ENCODE measurements at regions not wholly inside any gene's neighbourhood (a gene's known extent, or its start where the extent isn't known, plus 50 kb on each side); places are given as distances from the start of the nearest gene placed in this dataset.
"Not testable (repeated sequence)": the region's sequence is repeated elsewhere in the genome, so short reads cannot be mapped to it uniquely, and the experiment has no call there.

DNA sequence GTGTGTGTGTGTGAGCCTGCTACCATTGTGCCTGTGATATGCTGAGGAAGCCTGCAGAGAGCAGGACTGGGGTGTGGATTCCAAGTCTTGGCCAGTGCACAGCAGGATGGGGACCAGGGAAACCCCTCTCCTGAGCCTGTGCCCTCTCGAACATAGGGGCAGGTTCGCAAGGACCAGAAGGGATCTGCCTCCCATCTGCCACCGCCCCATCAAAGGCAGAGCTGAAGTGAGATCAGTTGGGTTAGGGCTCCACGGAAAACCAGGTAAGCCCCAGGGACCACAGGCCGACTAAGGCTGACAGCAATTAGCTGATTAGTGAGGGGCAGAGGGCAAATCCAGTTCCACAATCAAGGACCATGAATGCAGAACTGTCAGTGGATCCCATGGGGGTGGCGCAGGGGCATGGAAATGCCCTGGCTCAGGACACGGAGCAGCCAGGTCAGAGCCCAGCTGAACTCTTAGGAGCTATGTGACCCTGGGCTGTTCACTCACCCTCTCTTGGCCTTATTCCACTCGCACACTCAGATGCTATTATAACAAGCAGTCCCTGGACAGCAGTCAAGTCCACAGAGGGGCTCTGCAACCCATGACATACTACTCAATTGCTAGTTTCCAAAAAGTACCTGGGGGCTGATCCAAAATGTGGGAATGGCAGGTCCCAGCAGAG is 84.2 kb upstream of the ID2 start:
- no peak for DNase-seq

DNA sequence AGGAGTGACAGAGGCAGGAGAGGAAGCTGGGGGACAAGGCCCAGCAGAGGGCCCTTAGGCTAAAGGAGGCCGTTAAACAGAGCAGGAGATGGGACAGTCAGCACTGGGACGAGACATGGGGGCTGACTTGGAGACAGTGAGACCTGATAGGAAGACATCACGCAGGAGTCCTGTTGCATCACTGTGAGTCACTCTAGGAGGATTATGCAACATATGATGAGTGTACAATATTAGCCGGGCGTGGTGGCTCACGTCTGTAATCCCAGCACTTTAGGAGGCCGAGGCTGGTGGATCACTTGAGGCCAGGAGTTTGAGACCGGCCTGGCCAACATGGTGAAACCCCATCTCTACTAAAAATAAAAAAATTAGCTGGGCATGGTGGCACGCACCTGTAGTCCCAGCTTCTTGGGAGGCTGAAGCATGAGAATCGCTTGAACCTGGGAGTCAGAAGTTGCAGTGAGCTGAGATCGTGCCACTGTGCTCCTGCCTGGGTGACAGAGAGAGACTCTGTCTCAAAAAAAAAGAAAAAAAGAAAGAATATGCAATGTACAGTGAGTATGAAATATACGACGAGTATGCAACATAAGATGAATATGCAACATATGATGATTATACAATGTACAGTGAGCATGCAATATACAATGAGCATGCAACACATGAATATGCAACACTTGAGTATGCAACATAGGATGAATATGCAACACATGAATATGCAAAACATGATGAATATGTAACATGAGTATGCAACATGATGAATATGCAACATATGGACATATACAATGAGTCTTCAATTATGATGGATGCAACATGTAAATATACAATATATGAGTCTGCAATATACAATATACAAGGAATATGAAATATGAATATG is 83.3 kb upstream of the ID2 start:
- DNase-seq = peak in 1 of 14 donors; percentile 26

DNA sequence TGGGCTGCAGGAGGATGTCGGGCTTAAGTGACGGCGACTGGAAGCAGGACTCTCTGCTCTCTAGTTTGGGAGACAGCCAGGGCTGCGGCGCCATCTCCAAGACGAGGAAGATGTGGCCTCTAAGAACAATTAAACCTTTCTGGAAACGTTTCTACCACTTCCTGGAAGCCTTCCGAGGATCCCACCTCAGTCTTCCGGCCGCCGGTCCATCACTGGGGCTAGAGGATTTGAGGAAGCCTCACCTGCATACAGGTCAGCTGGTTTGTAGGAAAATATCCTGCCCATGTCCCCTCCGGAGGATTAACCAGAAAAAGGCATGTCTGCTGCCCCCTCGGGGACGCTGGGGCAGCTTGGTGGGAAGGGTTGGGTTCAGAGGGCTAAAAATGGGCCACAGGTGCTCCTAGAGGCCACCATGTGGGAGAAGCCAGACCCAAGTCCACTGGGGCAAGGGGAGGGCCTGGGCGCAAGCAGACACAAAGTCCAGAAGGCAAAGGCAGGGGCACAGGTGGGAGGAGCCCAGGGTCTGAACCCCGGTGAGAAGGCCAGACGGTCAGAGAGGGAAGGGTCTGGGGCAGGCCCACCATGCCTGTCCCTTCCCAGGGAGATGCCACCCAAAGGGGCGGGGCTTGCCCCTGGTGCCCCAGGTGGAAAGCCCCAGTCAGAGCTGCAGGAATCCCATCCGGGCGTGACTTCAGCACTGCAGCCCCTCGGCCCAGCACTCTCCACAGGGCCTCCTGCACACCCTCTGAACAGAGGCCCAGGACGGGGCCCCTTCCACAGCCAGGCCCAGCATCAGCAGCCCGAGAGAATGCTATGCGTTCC is 82.2 kb upstream of the ID2 start:
- DNase-seq = no peak

DNA sequence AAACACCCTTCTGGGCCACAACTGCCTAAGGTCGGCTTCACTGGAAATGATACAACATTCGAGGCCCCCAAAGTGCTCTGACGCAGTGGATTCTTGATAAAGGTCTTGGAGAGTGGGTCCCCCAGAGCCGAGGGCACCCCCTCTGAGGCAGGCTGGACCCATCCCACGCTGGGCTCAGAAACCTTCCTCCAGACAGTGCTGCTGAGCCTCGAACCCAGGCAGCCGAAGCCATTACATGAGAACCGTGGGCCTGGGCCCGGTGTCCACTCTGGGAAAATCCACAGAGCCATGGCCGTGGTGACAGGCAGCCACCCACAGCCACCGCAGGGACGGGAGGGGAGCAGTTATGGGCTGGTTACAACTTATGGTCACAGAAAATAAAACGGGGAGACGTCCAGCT is 81.4 kb upstream of the ID2 start:
- no peak for DNase-seq

DNA sequence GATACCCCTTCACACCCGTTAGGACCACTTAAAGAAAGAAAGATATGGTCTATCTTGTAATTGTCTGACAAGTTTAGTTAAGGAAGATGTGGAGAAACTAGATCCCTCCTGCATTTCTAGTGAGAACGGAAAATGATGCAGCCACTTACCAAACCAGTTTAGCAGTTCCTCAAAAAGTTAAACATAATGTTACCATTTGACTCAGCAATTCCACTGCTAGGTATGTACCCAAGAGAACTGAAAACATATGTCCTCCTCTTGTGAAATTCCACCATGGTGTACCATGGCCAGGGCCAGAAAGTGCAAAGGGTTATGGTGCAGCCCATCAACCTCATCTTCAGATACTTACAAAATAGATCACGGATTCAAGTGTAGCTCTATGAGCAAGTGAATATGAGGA is 79.0 kb upstream of the ID2 start:
- no peak for DNase-seq

DNA sequence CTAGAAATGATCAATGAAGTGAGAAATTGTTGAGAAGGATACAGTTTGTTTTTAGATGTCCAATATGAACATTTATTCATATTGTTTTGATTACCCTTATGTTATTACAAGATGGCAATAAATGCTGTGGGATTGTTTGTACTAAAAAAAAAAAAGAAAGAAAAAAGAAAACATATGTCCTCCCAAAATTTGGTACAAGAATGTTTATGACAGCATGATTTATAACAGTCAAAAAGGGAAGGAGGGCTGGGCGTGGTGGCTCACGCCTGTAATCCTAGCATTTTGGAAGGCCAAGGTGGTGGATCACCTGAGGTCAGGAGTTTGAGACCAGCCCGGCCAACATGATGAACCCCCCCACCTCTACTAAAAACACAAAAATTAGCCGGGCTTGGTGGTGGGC is 78.5 kb upstream of the ID2 start:
- not testable (repeated sequence) for DNase-seq

DNA sequence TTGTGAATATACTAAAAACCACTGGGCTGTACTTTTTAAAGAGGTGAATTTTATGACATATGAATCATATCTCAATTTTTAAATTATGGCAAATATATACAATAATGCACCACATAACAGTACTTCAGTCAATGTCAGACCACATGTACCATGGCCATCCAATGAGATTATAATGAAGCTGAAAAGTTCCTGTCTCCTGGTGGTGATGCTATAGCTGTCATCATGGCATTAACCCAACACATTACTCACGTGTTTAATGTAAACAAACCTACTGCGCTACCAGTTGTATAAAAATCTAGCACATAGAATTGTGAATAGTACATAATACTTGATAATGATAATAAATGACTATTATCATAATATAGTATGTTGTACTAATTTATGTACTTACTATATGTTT is 77.6 kb upstream of the ID2 start:
- no peak for DNase-seq

DNA sequence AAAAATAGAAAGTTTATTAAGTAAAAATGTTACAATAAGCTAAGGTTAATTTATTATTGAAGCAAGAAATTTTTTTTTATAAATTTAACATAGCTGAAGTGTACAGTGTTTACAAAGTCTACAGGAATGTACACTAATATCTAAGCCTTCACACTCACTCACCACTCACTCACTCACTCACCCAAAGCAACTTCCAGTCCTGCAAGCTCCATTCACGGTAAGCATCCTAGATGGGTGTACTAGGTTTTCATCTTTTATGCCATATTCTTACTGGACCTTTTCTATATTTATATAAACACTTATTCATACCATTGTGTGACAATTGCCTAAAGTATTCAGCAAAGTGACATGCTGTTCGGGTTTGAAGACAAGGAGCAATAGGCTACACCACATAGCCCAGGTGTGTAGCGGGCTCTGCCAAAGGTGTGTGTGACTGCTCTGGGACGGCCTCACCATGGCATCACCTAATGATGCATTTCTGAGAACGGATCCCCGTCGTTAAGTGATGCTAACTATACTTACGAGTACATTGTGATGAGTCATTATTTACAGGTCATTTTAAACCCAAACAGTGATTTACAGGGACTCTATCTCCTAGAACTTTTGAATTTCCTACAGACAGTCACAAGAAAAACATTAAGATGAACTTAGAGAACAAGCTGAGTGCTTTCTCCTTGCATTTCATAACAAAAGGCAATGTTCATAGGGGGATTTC is 76.3 kb upstream of the ID2 start:
- DNase-seq = no peak

DNA sequence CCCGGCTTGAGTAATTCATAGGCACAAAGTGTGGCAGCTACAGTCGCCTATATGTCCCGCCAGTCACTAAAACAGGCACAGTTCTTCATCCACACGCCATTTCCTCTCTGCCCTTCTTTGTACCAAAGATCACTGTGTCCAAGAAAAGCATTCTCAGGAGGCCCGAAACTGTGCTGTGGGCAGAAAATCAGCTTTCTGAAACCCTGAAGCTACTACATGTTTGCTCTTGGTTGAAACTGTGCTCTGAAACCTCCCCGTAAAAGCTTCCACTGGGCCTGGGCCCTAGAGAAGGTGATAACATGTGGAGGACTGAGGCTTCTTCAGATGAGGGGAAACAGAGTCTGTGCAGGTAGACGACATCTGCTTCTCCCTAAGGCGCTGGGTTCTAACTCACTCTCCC is 75.6 kb upstream of the ID2 start:
- no peak for DNase-seq

DNA sequence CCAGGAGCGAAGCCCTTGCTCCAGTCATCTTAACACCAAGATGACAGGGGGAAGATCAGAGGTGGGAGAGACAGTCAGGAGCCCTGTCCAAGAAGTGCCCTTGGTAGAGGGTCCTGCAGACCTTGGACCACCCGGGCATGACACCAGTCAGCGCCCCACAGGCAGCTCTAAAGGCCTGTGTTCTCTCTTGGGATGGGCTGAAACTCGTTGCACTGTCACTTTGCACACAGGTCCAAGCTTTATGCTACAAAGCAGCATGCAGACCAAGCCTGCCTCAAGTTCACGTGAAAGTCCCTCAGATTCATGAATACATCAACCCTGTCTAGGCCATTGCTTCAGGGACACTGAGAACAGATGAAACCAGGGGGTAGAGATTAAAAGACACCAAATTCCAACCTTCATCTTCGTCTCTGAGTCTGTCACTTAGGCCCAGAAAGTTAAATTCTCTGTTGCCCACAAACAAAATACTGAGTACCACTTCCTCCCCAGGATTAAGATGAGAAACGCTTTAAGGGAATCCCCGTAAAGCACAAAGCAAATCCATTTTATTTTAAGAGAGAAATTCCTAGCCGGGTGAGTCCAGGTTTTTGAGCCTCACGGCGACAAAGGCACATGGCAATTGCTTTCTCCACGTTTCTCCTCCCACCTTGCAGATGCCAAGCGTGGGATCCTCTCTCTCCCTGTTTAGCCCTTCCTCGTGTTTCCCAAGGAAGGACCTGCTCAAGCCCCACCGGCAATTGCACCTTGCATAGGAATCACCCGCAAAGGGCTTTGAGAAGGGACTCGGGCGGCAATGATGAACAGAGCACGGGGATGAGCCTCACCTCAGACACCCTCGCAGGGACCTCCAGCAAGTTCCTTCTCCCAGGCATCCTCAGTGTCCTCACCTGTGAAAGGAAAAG is 75.0 kb upstream of the ID2 start:
- no peak for DNase-seq

DNA sequence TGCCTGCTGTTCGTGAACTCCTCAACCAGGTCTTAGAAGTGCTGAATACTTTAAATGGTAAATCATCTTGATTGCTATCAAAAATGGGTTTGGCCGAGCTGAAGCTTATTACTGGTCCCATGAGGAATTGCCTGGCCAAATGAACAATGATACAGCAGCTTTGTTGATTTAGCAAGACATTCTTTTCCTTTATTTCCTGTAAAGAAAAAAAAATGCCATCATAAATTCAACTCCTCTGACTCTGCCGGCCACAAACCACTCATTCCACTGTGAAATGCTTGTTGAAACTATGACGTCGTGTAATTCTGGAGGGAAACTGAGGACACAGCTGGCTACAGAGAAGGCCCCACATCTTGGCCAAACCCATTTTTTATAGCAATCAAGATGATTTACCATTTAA is 74.2 kb upstream of the ID2 start:
- no peak for DNase-seq

DNA sequence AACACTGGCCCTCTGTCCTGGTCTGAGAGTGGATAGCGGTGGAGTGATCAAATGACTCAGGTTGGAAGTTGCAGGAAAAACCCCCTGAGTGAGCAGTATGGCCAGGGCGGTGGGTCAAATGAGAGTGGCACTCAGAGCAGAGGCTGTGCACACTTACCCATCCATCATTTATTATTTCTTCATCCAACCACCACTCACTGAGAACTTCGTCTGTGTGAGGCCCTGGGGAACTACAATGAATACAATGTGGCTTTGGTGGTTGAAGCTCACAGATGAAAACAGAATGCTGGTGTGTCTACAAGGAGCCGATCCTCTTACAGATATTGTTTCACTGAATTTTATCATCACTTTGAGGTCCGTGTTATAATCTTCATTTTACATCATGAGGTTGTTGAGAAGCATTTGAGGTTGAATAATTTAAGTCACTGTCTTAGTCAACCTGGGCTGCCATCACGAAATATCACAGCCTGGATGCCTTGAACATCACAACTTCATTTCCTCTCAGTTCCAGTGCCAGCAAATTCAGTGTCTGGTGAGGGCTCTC is 73.4 kb upstream of the ID2 start:
- no peak for DNase-seq

DNA sequence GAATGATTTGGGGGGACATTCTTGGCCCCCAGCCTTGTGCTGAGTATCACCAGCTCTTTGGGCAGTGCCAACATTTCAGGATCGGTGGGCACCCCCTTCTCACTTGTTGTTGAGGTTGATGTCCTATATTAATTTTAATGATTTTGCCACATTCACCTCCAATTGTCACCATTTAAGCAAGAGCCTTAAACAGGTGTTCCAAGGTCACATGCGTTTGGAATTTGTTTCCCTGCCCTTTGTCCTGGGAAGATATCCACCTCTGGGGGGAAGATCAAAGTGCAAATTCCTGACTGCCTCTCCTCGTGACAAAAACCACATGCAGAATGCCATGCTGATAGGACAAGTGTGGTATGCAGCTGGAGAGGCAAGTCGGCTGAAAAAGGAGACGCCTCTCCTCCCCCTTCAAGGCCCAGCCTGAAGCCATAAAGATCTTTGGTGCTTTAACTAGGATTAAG is 72.5 kb upstream of the ID2 start:
- DNase-seq = no peak

DNA sequence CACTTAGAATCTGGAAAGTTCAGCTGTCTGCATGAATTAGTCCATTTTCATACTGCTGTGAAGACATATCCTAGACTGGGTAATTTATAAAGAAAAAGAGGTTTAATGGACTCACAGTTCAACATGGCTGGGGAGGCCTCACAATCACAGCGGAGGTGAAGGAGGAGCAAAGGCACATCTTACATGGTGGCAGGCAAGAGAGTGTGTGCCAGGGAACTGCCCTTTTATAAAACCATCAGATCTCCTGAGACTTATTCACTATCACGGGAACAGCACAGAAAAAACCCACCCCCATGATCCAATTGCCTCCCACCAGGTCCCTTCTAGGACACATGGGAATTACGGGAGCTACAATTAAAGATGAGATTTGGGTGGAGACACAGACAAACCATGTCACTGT is 71.1 kb upstream of the ID2 start:
- DNase-seq = not testable (repeated sequence)

DNA sequence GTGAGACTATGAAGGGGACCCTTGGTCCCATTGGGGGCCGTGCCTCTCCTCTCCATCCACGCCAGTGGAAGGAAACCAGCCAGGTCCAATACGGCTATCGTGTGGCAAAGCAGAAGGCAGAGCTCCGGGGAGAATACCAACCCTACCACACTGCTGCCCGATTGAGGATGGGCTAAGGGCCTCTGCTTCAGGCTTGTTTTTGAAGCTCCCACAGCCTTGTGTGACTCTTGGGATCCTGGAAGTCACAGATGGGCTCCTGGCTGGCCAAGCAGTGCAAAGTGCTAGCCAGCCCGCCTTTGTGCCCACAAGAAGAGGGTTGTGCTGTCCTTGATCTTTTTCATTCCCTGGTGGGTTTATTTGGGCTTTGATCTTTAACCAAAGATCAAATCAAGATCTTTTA is 70.6 kb upstream of the ID2 start:
- no peak for DNase-seq

DNA sequence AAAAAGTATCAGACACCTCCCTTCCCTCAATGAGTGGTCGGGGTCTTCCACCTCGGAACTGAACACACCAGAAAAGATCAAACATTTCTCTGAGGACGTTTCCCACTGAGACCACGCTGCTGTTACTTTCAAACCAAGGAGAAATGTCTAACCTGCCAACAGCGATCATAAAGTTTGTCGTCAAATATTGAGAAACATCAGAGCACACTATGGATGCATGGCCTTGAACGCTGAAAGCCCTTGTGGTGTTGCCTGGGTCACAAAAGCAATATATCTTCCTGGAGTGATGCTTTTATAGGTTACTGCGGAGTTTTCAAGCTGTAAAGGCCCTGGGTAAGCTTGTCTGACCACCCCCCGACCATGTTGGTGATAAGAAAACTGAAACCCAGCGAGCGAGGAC is 70.2 kb upstream of the ID2 start:
- no peak for DNase-seq

DNA sequence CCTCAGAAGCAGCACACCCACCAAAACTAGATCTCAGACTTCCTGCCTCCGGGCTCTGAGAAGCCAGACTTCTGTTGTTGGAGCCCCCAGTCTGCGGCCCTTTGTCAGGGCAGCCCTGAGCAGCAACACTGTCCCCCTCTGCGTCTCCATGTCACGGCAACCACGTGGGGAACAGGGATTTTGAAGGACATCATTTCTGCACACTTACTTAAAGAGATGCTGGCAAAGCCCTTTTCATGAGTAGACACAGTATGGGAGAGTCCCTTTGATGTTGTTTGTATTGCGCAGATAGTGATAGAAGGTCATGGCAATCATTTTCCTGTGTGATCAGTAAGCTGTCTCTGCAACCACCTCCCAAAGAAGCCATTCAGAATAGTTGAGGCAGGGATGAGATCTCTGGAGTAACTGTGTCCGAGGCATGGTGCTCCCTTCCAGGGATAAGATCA is 69.1 kb upstream of the ID2 start:
- DNase-seq = no peak

DNA sequence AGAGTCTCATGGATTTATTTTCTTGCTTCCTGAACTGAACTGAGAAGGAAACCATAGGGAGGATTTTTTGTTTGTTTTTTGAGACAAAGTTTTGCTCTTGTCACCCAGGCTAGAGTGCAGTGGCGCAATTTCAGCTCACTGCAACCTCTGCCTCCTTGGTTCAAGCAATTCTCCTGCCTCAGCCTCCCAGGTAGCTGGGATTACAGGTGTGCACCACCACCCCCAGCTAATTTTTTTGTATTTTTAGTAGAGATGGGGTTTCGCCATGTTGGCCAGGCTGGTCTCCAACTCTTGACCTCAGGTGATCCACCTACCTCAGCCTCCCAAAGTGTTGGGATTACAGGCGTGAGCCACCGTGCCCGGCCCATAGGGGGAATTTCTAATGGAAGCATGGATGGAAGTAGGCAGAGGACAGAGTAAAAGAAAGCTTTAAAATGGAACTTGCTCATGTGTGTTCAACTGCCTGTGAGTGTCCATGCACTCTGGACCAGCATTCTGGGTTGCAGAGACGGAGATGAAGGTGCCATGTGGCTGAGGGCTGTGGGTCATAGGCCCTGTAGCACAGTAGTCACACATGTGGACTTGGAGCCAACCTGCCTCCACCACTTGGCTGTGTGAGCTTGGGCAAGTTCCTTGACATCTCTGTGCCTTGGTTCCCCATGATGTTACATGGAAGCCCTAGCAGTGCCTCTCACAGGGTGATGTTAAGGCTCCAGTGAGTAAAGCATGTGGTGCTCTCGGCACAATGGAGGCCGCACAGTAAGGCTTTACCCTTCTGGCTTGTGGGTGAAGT is 68.5 kb upstream of the ID2 start:
- DNase-seq = not testable (repeated sequence)

DNA sequence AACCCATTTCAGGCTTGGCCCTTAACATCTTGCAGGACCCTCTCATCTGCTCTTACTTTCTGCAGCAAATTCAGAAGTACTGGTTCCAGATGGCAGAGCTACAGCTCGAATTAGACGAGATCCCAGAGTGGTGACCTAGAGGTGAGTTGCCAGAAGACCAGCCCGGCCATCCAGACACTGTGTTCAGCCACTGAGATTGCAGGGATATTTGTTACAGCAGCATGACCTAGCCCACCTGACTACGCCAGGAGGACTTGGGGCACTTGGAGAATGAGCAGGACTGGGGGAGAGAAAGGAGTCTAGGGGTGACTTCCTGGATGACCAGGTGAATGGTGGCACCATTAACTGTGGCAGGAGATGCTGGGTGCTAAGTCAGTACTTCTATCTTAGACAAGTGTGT is 67.2 kb upstream of the ID2 start:
- DNase-seq = no peak

DNA sequence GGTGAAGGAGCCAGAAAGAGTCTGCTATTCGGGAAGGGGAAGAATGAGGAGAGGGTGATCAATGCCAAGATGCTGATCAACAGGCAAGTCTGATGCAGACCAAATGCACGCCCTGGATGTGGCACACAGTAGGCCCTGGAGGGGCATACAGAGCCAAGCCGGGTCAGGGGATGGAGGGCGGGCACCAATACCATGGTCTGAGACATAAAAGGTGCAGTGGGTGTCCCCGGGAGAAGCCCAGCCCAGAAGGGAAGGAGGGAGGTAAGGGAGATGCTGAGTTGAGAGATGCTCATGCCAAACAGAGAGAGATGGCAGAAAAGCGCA is 66.6 kb upstream of the ID2 start:
- no peak for DNase-seq
